ENCODE measurements at regions not wholly inside any gene's neighbourhood (a gene's known extent, or its start where the extent isn't known, plus 50 kb on each side); places are given as distances from the start of the nearest gene placed in this dataset.

GRCh38 chr14:96148631-96149030, 56.0 kb upstream of the BDKRB2 start:
- Histone ChIP-seq H3K4me2 (no peak overlapping the region), H3K27me3 (no peaks in the 10 kb centered on the region), H3K79me2 (ENCODE audit: low read depth) (no peaks in the 10 kb centered on the region), H3K9me3 (ENCODE audit: low read depth) (no peaks in the 10 kb centered on the region), H3K9ac (no peak overlapping the region), H2AFZ (replicated peaks) (no peak overlapping the region), H3K4me1 (no peaks in the 10 kb centered on the region), H4K20me1 (ENCODE audit: low read depth) (no peaks in the 10 kb centered on the region), H3K27ac (no peak overlapping the region), H3K36me3 (no peaks in the 10 kb centered on the region), H3K4me3 (no peak overlapping the region), H3F3A (ENCODE audit: low read depth) (no peaks in the 10 kb centered on the region)
- no peaks in the 10 kb centered on the region for H3K4me1 Mint-ChIP-seq
- H3K4me3 Mint-ChIP-seq: no peak overlapping the region
- no peaks in the 10 kb centered on the region for H3K27me3 Mint-ChIP-seq (ENCODE audit: insufficient read depth, low read depth)
- DNase-seq (ENCODE audit: low spot score): no peak
- H3K36me3 Mint-ChIP-seq: no peaks in the 10 kb centered on the region
- no peak overlapping the region for H3K27ac Mint-ChIP-seq
- peaks cover 6% of the 10 kb centered on the region for H3K9me3 Mint-ChIP-seq
- TF ChIP-seq, protein P1, sequence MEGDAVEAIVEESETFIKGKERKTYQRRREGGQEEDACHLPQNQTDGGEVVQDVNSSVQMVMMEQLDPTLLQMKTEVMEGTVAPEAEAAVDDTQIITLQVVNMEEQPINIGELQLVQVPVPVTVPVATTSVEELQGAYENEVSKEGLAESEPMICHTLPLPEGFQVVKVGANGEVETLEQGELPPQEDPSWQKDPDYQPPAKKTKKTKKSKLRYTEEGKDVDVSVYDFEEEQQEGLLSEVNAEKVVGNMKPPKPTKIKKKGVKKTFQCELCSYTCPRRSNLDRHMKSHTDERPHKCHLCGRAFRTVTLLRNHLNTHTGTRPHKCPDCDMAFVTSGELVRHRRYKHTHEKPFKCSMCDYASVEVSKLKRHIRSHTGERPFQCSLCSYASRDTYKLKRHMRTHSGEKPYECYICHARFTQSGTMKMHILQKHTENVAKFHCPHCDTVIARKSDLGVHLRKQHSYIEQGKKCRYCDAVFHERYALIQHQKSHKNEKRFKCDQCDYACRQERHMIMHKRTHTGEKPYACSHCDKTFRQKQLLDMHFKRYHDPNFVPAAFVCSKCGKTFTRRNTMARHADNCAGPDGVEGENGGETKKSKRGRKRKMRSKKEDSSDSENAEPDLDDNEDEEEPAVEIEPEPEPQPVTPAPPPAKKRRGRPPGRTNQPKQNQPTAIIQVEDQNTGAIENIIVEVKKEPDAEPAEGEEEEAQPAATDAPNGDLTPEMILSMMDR (IDR thresholded peaks at IDR 0.05): no peak
- TF ChIP-seq EZH2 (IDR thresholded peaks at IDR 0.05) (no peak), EZH2phosphoT487 (IDR thresholded peaks at IDR 0.05) (no peak)

DNA sequence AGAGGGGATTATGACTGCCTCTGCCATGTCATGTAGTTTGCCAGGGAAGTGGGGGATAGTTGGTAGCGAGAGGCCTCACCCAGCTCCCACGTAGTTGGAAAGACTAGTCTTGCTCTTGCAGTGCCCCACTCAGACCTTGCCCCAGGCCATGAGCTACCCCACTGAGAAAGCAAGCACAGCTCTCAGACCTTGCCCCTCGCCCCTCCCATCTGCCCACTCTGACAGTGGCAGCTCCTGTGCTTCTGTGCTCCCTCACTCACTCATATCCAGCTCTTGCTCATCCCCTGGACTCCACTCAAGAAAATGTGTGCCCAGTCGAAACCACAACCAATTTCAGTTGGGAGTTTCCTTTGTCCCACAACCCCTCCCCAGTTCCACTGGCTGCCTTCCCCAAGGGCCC, 55.5 kb upstream of the BDKRB2 start:
- H3K36me3 ChIP-seq: no peaks in the 10 kb centered on the region
- no peak overlapping the region for H3K4me2 ChIP-seq
- no peak overlapping the region for H3K27ac ChIP-seq
- H3K4me3 ChIP-seq: no peak overlapping the region
- no peaks in the 10 kb centered on the region for H3K36me3 Mint-ChIP-seq
- no peaks in the 10 kb centered on the region for H3K27me3 Mint-ChIP-seq (ENCODE audit: insufficient read depth, low read depth)
- no peak overlapping the region for H3K9ac ChIP-seq
- no peak overlapping the region for H3K4me3 Mint-ChIP-seq
- no peaks in the 10 kb centered on the region for H3K79me2 ChIP-seq (ENCODE audit: low read depth)
- no peaks in the 10 kb centered on the region for H3K4me1 ChIP-seq
- peaks cover 4% of the 10 kb centered on the region for H3K9me3 Mint-ChIP-seq
- peak overlapping the region; percentile 16 for H2AFZ ChIP-seq (replicated peaks)
- no peak for DNase-seq (ENCODE audit: low spot score)
- TF ChIP-seq EZH2phosphoT487 (IDR thresholded peaks at IDR 0.05): no peak
- TF ChIP-seq, protein P1 (IDR thresholded peaks at IDR 0.05): no peak
- TF ChIP-seq EZH2 (IDR thresholded peaks at IDR 0.05): no peak
- H3K27ac Mint-ChIP-seq: peak overlapping the region; percentile 54
- no peaks in the 10 kb centered on the region for H3K9me3 ChIP-seq (ENCODE audit: low read depth)
- H4K20me1 ChIP-seq (ENCODE audit: low read depth): no peaks in the 10 kb centered on the region
- H3K4me1 Mint-ChIP-seq: no peaks in the 10 kb centered on the region
- H3F3A ChIP-seq (ENCODE audit: low read depth): no peaks in the 10 kb centered on the region
- H3K27me3 ChIP-seq: no peaks in the 10 kb centered on the region

GRCh38 chr14:96150214-96150613, 54.4 kb upstream of the BDKRB2 start:
- no peaks in the 10 kb centered on the region for H4K20me1 ChIP-seq (ENCODE audit: low read depth)
- H3K4me1 ChIP-seq: no peaks in the 10 kb centered on the region
- H3K4me2 ChIP-seq: no peak overlapping the region
- no peak overlapping the region for H3K4me3 ChIP-seq
- Mint-ChIP-seq H3K36me3 (no peaks in the 10 kb centered on the region), H3K27ac (no peak overlapping the region), H3K4me3 (no peak overlapping the region), H3K9me3 (peaks cover 2% of the 10 kb centered on the region), H3K4me1 (no peaks in the 10 kb centered on the region), H3K27me3 (ENCODE audit: insufficient read depth, low read depth) (no peaks in the 10 kb centered on the region)
- H3K36me3 ChIP-seq: no peaks in the 10 kb centered on the region
- H3K9me3 ChIP-seq (ENCODE audit: low read depth): no peaks in the 10 kb centered on the region
- TF ChIP-seq, protein P1 (IDR thresholded peaks at IDR 0.05): no peak
- TF ChIP-seq EZH2 (IDR thresholded peaks at IDR 0.05) (no peak), EZH2phosphoT487 (IDR thresholded peaks at IDR 0.05) (no peak)
- DNase-seq (ENCODE audit: low spot score): no peak
- H3K27ac ChIP-seq: no peak overlapping the region
- no peak overlapping the region for H3K9ac ChIP-seq
- no peaks in the 10 kb centered on the region for H3K27me3 ChIP-seq
- H2AFZ ChIP-seq (replicated peaks): no peak overlapping the region
- H3F3A ChIP-seq (ENCODE audit: low read depth): no peaks in the 10 kb centered on the region
- no peaks in the 10 kb centered on the region for H3K79me2 ChIP-seq (ENCODE audit: low read depth)
